ENCODE measurements at regions not wholly inside any gene's neighbourhood (a gene's known extent, or its start where the extent isn't known, plus 50 kb on each side); places are given as distances from the start of the nearest gene placed in this dataset.

DNA sequence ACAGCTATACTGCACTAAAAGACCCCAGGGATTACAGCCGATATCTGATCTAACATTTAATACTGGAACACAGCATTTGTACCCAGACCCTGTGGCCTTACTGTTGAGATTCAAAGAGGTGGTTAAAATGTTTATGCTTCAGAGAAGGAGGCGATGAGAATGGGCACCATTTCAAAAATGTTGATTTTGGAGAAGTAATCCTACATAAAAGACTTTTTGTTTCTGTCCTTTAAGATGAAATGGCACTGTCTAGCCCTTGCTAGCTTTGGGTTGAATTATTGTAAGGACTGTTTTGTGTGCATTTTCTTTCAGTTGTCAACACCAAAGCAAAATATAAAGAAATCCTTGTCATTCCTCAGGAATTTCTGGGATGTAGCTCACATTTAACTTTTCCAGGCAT, 288.5 kb upstream of the ANKH start:
- TF ChIP-seq, protein P1, sequence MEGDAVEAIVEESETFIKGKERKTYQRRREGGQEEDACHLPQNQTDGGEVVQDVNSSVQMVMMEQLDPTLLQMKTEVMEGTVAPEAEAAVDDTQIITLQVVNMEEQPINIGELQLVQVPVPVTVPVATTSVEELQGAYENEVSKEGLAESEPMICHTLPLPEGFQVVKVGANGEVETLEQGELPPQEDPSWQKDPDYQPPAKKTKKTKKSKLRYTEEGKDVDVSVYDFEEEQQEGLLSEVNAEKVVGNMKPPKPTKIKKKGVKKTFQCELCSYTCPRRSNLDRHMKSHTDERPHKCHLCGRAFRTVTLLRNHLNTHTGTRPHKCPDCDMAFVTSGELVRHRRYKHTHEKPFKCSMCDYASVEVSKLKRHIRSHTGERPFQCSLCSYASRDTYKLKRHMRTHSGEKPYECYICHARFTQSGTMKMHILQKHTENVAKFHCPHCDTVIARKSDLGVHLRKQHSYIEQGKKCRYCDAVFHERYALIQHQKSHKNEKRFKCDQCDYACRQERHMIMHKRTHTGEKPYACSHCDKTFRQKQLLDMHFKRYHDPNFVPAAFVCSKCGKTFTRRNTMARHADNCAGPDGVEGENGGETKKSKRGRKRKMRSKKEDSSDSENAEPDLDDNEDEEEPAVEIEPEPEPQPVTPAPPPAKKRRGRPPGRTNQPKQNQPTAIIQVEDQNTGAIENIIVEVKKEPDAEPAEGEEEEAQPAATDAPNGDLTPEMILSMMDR (IDR thresholded peaks at IDR 0.05), result no peak
- TF ChIP-seq EZH2 (IDR thresholded peaks at IDR 0.05; ENCODE audit: borderline replicate concordance, insufficient read depth, low read depth, low read length, poor library complexity, severe bottlenecking), result no peak

All from B cell (primary cell).